ENCODE measurements at regions not wholly inside any gene's neighbourhood (a gene's known extent, or its start where the extent isn't known, plus 50 kb on each side); places are given as distances from the start of the nearest gene placed in this dataset.

- no peak overlapping the region for H3K27ac ChIP-seq (ENCODE audit: insufficient read depth, low read depth, low read length)
- no peak overlapping the region for H3K4me3 ChIP-seq (replicated peaks in 1 of 3; ENCODE audit: insufficient read depth in 1 of 3, low read depth in 1 of 3, low read length in 3 of 3)
- no TSS peak for BruUV-seq (replicated peaks)
- no peak overlapping the region for H3K4me2 ChIP-seq (ENCODE audit: insufficient read depth, low read length)
- H3K9me3 ChIP-seq (replicated peaks; ENCODE audit: control insufficient read depth, insufficient read depth, low read length), result no peaks in the 10 kb centered on the region
- H3K27me3 ChIP-seq (ENCODE audit: control insufficient read depth in 2 of 2, insufficient read depth in 2 of 2, low read length in 2 of 2), result no peaks in the 10 kb centered on the region
- ChIA-PET POLR2A (no interaction called here), CTCF (interaction anchor here (0.7 to 1.2 kb wide), 2 partner anchors 37 to 308 kb away, joined by 3 read pairs; no protein-coding TSS in a partner anchor)
- dilution Hi-C loops (cut with MboI; ENCODE audit: extremely low pct_ligation_motif_present, low sequenced_read_pairs) (no loop called here), intact Hi-C loops (cut with micrococcal nuclease) (no loop called here)
- H3K36me3 ChIP-seq (ENCODE audit: control insufficient read depth in 2 of 2, extremely low read depth in 1 of 2, insufficient read depth in 2 of 2, low read length in 2 of 2), result no peaks in the 10 kb centered on the region
- no peak for TF ChIP-seq GATA2 (IDR thresholded peaks at IDR 0.05; ENCODE audit: insufficient read depth, insufficient read length, low read depth, low read length)
- no peak for TF ChIP-seq JUN (IDR thresholded peaks at IDR 0.05; ENCODE audit: borderline replicate concordance, insufficient read depth, insufficient read length, low read depth)
- TF ChIP-seq CTCF (IDR thresholded peaks at IDR 0.05; ENCODE audit: extremely low read depth in 1 of 2, insufficient read depth in 1 of 2, low read depth in 1 of 2, low read length in 2 of 2), result no peak
- no peak for TF ChIP-seq FOS (IDR thresholded peaks at IDR 0.05; ENCODE audit: borderline replicate concordance, insufficient read depth, low read length)
- no peak for TF ChIP-seq POLR2AphosphoS5 (IDR thresholded peaks at IDR 0.05; ENCODE audit: insufficient read depth, low read depth, low read length)
- TF ChIP-seq MYC (IDR thresholded peaks at IDR 0.05; ENCODE audit: low read depth, low read length), result no peak
- no peak for TF ChIP-seq MAX (IDR thresholded peaks at IDR 0.05; ENCODE audit: insufficient read depth, insufficient read length)
- no peak for TF ChIP-seq POLR2A (IDR thresholded peaks at IDR 0.05; ENCODE audit: low read depth, low read length)
- TF ChIP-seq EZH2 (IDR thresholded peaks at IDR 0.05; ENCODE audit: borderline replicate concordance, low read depth, low read length, severe bottlenecking), result no peak
- H2AFZ ChIP-seq (ENCODE audit: low read depth, low read length), result no peak overlapping the region
- DNase-seq (ENCODE audit: low read depth, low spot score) (no peak), FAIRE-seq (no peak)
- H4K20me1 ChIP-seq (replicated peaks; ENCODE audit: control insufficient read depth, extremely low read depth, insufficient read depth, low read length), result no peaks in the 10 kb centered on the region
- no peaks in the 10 kb centered on the region for H3K79me2 ChIP-seq (ENCODE audit: control insufficient read depth, insufficient read depth, low read length)
- no peaks in the 10 kb centered on the region for H3K9me1 ChIP-seq (replicated peaks; ENCODE audit: control insufficient read depth, extremely low read depth, insufficient read depth, low read length)
- H3K4me1 ChIP-seq (ENCODE audit: control insufficient read depth, extremely low read depth, insufficient read depth, low read length), result no peaks in the 10 kb centered on the region
- H3K9ac ChIP-seq (replicated peaks; ENCODE audit: extremely low read depth, insufficient read depth, low read length), result no peak overlapping the region
Observed at GRCh38 chr5:147061431-147061830, 173.4 kb upstream of the STK32A start.

All from endothelial cell of umbilical vein (primary cell).